ENCODE measurements at regions not wholly inside any gene's neighbourhood (a gene's known extent, or its start where the extent isn't known, plus 50 kb on each side); places are given as distances from the start of the nearest gene placed in this dataset.

- TF ChIP-seq, protein P1, sequence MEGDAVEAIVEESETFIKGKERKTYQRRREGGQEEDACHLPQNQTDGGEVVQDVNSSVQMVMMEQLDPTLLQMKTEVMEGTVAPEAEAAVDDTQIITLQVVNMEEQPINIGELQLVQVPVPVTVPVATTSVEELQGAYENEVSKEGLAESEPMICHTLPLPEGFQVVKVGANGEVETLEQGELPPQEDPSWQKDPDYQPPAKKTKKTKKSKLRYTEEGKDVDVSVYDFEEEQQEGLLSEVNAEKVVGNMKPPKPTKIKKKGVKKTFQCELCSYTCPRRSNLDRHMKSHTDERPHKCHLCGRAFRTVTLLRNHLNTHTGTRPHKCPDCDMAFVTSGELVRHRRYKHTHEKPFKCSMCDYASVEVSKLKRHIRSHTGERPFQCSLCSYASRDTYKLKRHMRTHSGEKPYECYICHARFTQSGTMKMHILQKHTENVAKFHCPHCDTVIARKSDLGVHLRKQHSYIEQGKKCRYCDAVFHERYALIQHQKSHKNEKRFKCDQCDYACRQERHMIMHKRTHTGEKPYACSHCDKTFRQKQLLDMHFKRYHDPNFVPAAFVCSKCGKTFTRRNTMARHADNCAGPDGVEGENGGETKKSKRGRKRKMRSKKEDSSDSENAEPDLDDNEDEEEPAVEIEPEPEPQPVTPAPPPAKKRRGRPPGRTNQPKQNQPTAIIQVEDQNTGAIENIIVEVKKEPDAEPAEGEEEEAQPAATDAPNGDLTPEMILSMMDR (IDR thresholded peaks at IDR 0.05), result no peak
- no peak for TF ChIP-seq POLR2A (IDR thresholded peaks at IDR 0.05)
Observed at GRCh38 chr2:56703001-56703400, 519.2 kb downstream of the CCDC85A start.
